SK-N-MC (cell line): ENCODE measurements at regions not wholly inside any gene's neighbourhood (a gene's known extent, or its start where the extent isn't known, plus 50 kb on each side); places are given as distances from the start of the nearest gene placed in this dataset.

ENCODE experiments used
- DNase-seq: peaks from one replicate; pipeline ENCODE4 v3.0.0-alpha.2; 2011; ENCODE audit warnings: low read depth, low spot score
- H3K27ac ChIP-seq: fragments of 200-600 bp; sonication (generic); 2 replicates; pipeline ENCODE4 v1.5.1; 2016; ENCODE audit warnings: mixed run types
- H3K36me3 ChIP-seq: fragments of 200-600 bp; sonication (generic); 2 replicates; pipeline ENCODE4 v1.6.1; 2017; ENCODE audit warnings: antibody characterized with exemption, low read length, mixed read lengths; ENCODE audit not compliant: insufficient read depth
- H3K4me3 ChIP-seq: fragments of 200-600 bp; sonication (generic); 2 replicates; pipeline ENCODE4 v1.5.1; 2016
- H3K9ac ChIP-seq: fragments of 200-600 bp; sonication (generic); 2 replicates; pipeline ENCODE4 v1.8.0; 2017; ENCODE audit warnings: mixed run types, mixed read lengths; ENCODE audit not compliant: insufficient read length
- H3K9me3 ChIP-seq: fragments of 200-600 bp; sonication (generic); 2 replicates; pipeline ENCODE4 v1.6.1; 2017; ENCODE audit warnings: low read depth, mild to moderate bottlenecking, antibody characterized with exemption, low read length, moderate library complexity, mixed read lengths
- EZH2 ChIP-seq: fragments of 200-600 bp; sonication (generic); IDR thresholded peaks from one replicate; pipeline ENCODE4 v1.6.1; 2017; ENCODE audit warnings: antibody characterized with exemption
- FOXP2 ChIP-seq: optimal IDR thresholded peaks from 2 replicates; pipeline ENCODE3; 2011; ENCODE audit warnings: mild to moderate bottlenecking, moderate library complexity; ENCODE audit not compliant: insufficient read depth; ENCODE audit errors: extremely low read length, control extremely low read depth
- POLR2AphosphoS5 ChIP-seq: IDR thresholded peaks from 2 replicates; pipeline ENCODE4 v1.6.1; 2012; ENCODE audit warnings: mild to moderate bottlenecking, low read depth, low read length, borderline replicate concordance

- Histone ChIP-seq H3K27ac (no peak overlapping the region), H3K36me3 (no peaks in the 10 kb centered on the region), H3K9ac (no peak overlapping the region), H3K9me3 (no peaks in the 10 kb centered on the region), H3K4me3 (no peak overlapping the region)
- DNase-seq, result no peak
- TF ChIP-seq POLR2AphosphoS5 (no peak), FOXP2 (no peak), EZH2 (no peak)
These were observed 194.0 kb downstream of the PDGFRA start for GRCh38 chr4:54423066-54423465.

GRCh38 chr4:54427826-54428225, 198.7 kb downstream of the PDGFRA start:
- Histone ChIP-seq H3K27ac (no peak overlapping the region), H3K4me3 (no peak overlapping the region), H3K36me3 (no peaks in the 10 kb centered on the region), H3K9ac (no peak overlapping the region), H3K9me3 (no peaks in the 10 kb centered on the region)
- TF ChIP-seq POLR2AphosphoS5 (no peak), EZH2 (no peak), FOXP2 (no peak)
- no peak for DNase-seq

GRCh38 chr4:54428940-54429339, 199.8 kb downstream of the PDGFRA start:
- DNase-seq, result no peak
- Histone ChIP-seq H3K27ac (no peak overlapping the region), H3K36me3 (no peaks in the 10 kb centered on the region), H3K9me3 (no peaks in the 10 kb centered on the region), H3K4me3 (no peak overlapping the region), H3K9ac (no peak overlapping the region)
- TF ChIP-seq EZH2 (no peak), POLR2AphosphoS5 (no peak), FOXP2 (no peak)

- DNase-seq, result no peak
- no peak for TF ChIP-seq POLR2AphosphoS5
- TF ChIP-seq FOXP2, result no peak
- H3K4me3 ChIP-seq, result no peak overlapping the region
These were observed 204.6 kb downstream of the PDGFRA start for GRCh38 chr4:54433686-54434085.

GRCh38 chr4:54439831-54440243, 210.7 kb downstream of the PDGFRA start:
- Histone ChIP-seq H3K36me3 (no peaks in the 10 kb centered on the region), H3K9me3 (no peaks in the 10 kb centered on the region), H3K27ac (no peak overlapping the region), H3K4me3 (no peak overlapping the region), H3K9ac (no peak overlapping the region)
- TF ChIP-seq POLR2AphosphoS5 (no peak), FOXP2 (no peak), EZH2 (no peak)
- DNase-seq, result no peak

More at GRCh38 chr4:54433686-54434085, 204.6 kb downstream of the PDGFRA start:
- Histone ChIP-seq H3K9me3 (no peaks in the 10 kb centered on the region), H3K9ac (no peak overlapping the region), H3K27ac (no peak overlapping the region), H3K36me3 (no peaks in the 10 kb centered on the region)

GRCh38 chr4:54440394-54441136, 211.5 kb downstream of the PDGFRA start:
- H3K27ac ChIP-seq, result no peak overlapping the region
- no peaks in the 10 kb centered on the region for H3K36me3 ChIP-seq
- DNase-seq, result no peak
- TF ChIP-seq FOXP2, result no peak
- H3K4me3 ChIP-seq, result no peak overlapping the region
- H3K9ac ChIP-seq, result no peak overlapping the region
- no peaks in the 10 kb centered on the region for H3K9me3 ChIP-seq

- no peak for TF ChIP-seq FOXP2
- TF ChIP-seq POLR2AphosphoS5, result no peak
- TF ChIP-seq EZH2, result no peak
- Histone ChIP-seq H3K9me3 (0 out of 2 replicates have a peak, but pooled peaks cover 3% of the 10 kb centered on the region), H3K4me3 (no peak overlapping the region), H3K36me3 (no peaks in the 10 kb centered on the region), H3K27ac (no peak overlapping the region), H3K9ac (no peak overlapping the region)
- no peak for DNase-seq
These were observed 211.9 kb upstream of the KIT start for GRCh38 chr4:54445866-54446265.

- H3K9ac ChIP-seq, result no peak overlapping the region
- H3K36me3 ChIP-seq, result no peaks in the 10 kb centered on the region
- H3K9me3 ChIP-seq, result 0 out of 2 replicates have a peak, but pooled peaks cover 3% of the 10 kb centered on the region
- no peak overlapping the region for H3K27ac ChIP-seq
- no peak for DNase-seq
- TF ChIP-seq EZH2 (no peak), POLR2AphosphoS5 (no peak), FOXP2 (no peak)
- no peak overlapping the region for H3K4me3 ChIP-seq
These were observed 211.2 kb upstream of the KIT start for GRCh38 chr4:54446581-54446980.

GRCh38 chr4:54447304-54447703, 210.5 kb upstream of the KIT start:
- no peaks in the 10 kb centered on the region for H3K36me3 ChIP-seq
- no peak overlapping the region for H3K4me3 ChIP-seq
- no peak overlapping the region for H3K9ac ChIP-seq
- DNase-seq, result no peak
- 0 out of 2 replicates have a peak, but pooled peaks cover 3% of the 10 kb centered on the region for H3K9me3 ChIP-seq
- no peak for TF ChIP-seq POLR2AphosphoS5
- no peak for TF ChIP-seq EZH2
- TF ChIP-seq FOXP2, result no peak
- no peak overlapping the region for H3K27ac ChIP-seq
